CD4-positive, alpha-beta T cell treated with Interleukin-21 for 1 hour (primary cell): ENCODE measurements at regions not wholly inside any gene's neighbourhood (a gene's known extent, or its start where the extent isn't known, plus 50 kb on each side); places are given as distances from the start of the nearest gene placed in this dataset.
A peak's percentile ranks its signal among the peaks of the same experiment; 100 is the strongest.

ENCODE experiments used
- DNase-seq: peaks from one replicate; pipeline ENCODE4 v3.0.0-alpha.2; 2020

DNA sequence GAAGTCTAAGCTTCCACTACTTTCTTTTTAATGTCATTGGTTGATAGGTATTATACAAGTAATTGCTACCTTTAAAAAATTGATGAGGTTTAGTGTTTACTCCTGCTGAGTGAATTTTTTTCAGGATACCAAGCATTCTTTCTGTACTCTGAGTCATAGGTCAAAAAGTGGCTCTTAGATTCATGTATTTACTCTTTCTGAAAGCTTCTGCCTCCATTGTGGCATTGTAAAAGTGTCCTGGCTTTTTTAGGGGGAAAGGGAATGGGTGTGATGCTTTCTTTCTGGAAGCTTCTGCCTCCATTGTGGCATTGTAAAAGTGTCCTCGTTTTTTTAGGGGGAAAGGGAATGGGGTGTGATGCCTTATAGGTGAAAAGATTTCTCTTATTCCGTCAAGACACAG, 286.5 kb downstream of the LPIN1 start:
- DNase-seq: no peak

- DNase-seq: no peak
Measured at GRCh38 chr2:12033494-12033893, 287.1 kb downstream of the LPIN1 start.

- no peak for DNase-seq
Measured at GRCh38 chr2:12034382-12034781, 287.9 kb downstream of the LPIN1 start.

DNA sequence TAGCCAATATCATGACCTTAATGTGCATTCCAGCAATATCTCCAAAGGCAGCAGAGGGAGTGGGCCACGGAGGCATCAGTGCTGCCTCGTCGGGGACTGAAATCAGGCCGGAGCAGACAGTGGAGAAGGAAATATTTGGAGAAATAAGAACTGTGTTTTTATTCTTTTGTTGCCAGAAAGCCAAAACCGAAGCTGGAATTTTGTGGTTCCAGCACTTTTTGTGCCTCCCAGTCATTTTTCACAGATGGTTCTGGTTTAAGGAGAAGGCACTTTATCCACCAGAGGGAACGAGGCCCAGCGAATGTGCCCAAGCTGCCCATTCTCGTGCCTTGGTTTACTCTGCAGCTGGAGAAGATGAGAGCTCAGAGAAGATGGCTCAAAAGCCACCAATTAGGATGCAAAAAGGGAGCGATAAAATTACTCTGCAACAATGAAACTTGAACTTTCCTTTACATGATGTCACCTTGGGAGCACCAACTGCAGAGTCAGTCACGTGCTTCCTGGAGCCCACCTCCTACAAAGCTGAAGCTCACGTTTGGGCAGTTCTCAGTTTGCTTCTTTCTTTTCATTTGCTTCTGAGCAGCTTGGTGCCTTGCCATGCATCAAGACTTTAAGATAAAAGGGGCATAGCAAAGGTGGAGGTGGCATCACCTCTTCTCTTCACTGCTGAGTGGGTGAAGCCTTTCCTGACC, 288.7 kb downstream of the LPIN1 start:
- no peak for DNase-seq

- DNase-seq: no peak
Measured at GRCh38 chr2:12035956-12036639, 289.7 kb downstream of the LPIN1 start.

DNA sequence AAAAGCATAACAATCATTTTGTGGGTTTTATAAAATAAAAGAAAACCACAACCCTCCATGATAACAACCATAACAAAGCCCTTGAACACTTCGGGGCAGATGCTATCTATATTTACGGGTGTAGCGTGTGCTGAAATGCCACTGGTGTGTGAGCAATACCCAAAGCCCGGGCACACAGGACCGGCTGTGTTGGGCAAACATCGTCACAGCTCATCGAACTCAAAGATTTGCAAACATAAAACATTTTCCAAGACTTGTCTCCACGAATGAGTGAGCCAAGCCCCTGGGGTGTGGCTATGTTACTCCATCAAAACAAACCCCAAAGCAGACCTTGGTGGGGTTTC, 290.2 kb downstream of the LPIN1 start:
- DNase-seq: peak; percentile 13

DNA sequence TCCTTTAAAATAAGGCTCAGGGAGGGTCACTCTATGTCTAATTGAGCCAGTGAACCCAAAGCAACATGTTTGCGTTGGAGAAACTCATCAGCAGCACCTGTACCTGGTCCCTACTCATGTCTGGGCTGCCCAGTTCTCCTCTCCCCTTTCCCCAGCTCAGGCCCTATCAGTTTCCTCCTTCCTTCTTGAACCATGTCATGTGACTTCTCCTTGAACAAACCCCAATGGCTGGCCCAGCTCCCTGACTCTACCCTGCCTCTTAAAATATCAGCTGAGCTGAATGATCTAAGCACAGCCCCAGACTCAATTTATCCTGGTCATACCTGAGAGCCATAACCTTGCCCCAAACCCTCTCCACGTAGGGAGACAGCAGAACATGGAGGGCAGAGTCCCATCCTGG, 290.9 kb downstream of the LPIN1 start:
- no peak for DNase-seq

GRCh38 chr2:12041236-12041635, 294.8 kb downstream of the LPIN1 start:
- no peak for DNase-seq

DNA sequence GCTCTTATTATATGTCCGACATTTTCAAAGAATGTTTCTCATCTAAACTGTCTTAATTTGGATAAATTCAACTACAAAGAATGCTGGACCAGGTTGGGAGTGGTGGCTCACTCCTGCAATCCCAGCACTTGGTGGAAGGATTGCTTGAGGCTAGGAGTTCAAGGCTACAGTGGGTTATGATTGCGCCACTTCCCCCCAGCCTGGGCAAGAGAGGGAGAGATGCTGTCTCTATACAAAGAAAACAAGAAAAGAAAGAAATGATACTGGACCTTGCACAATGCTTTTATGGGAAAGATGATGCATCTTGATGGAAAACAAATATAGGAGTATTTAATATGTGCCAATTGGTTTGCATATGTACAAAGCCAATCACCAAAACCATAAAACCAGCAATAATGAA, 296.7 kb downstream of the LPIN1 start:
- no peak for DNase-seq

GRCh38 chr2:12044857-12045256, 298.4 kb downstream of the LPIN1 start:
- peak; percentile 37 for DNase-seq

DNA sequence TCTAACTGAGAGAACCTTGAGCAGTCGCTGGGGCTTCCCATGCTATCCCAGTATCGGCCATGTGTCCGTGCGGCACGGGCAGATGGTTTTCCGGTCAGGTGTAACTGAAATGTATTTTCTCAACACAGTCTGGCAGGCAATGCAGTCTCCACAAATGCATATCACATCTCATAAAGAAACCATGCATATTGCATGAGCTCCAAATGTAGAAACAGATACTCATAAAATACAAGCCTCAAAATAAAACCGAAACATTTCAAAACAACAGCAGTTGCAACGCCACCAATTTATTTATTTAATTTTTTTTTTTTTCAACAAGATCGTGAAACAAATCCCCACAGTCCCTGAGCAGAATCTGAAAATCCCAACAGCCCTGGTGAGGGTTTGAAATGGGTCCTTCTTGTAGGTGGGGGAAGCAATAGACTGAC, 299.4 kb downstream of the LPIN1 start:
- DNase-seq: no peak

- no peak for DNase-seq
Measured at GRCh38 chr2:12046641-12047040, 300.2 kb downstream of the LPIN1 start.

DNA sequence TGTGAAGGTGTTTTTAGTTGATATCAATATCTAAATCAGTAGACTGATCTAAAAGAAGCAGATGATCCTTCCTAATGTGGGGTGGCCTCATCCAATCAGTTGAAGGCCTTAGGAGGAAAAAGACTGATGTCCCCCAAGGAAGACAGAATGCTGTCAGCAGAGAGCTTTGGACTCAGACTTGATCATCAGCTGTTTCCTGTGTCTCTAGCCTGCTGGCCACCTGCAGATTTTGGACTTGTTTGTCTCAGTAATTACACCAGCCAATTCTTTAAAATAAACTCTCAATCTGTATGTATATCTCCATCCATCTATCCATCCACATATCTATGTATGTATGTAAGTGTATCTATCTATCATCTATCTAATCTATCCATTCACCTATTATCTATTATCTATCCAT, 301.3 kb downstream of the LPIN1 start:
- DNase-seq: no peak

DNA sequence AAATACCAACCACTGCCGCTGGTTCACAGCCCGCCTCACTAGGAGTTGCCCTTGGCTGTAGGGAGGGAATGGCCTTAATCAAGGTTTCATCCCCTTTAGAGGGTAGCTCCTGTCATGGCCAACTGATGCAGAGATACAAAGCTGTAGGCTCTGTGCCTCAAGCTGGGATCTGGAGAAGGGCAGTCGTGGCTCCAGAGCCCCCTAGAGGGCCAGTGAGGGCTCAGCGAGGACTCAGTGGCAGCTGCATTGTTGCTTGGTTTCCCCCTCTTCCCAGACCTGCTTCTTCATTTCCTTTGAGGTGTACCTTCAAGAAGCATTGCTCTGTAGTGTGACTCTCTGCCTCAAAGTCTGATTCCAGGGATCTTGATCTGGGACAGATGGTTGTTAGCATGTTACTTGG, 302.1 kb downstream of the LPIN1 start:
- no peak for DNase-seq

DNA sequence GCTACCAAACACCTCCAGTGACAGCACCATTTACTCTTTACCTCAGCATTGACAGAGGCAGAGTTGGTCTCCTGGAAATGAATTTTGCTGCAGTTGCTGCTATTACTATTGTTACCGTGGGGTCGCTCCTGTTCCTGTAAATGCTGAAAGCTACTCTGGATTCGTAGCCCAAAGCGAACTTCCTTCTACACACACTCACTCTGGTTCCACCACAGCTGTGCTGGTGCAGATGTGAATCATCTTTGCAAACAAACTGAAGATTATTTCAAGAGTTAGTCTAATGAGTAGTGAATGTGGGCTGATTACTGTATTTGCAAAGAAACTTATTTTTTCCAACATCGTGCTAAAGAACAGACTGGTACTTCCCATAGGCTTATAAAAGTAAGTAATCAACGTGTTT, 304.0 kb downstream of the LPIN1 start:
- DNase-seq: no peak

GRCh38 chr2:12051831-12052230, 305.4 kb downstream of the LPIN1 start:
- no peak for DNase-seq

DNA sequence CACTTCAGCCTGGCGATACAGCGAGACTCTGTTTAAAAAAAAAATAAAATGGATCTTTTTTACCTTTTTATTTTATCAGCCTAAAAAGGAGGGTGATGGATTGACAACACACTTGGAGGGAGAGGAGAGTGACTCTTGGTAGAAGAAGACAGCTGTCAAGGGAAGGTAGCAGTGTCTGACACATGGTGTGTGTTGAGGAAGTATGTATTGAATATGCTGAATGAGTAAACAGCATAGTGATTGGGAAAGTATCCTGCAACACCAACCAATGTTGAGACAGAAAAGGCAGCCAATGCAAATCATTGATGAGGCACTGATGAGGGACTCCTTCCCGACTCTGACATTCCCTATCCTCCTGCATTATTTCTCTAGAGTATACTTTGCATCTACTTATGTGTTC, 306.4 kb downstream of the LPIN1 start:
- DNase-seq: no peak

DNA sequence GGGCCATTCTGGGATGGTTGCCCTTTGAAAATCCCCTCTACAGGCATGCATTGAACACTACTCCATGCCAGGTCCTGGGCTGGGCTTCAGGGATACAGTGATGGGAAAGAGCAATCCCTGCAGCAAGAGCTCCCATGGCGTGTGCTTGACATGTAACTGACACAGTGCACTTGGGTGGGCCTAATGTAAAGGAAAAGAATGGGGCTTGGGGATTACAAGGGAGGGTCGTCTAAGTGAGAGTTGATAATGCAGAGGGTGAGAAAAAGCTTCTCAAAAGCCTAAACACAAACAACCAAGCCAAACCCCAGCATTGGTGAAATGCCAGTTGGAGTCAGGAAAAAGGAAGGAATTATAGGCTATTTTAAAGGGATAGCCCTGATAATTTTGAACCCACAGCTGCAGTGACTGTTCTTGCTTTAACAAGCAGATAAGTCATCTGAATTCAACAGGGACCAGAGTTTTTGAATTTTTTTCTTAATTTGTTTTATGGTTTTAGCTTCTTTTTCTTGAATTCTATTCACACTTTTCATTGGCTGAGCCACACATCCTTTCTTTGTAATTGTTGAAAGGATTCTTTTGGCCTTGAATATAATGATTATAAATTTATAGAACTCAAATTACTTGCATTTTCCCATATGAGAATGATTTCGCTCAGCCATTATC, 308.7 kb downstream of the LPIN1 start:
- no peak for DNase-seq

GRCh38 chr2:12057436-12058166, 311.2 kb downstream of the LPIN1 start:
- DNase-seq: peak; percentile 45

DNA sequence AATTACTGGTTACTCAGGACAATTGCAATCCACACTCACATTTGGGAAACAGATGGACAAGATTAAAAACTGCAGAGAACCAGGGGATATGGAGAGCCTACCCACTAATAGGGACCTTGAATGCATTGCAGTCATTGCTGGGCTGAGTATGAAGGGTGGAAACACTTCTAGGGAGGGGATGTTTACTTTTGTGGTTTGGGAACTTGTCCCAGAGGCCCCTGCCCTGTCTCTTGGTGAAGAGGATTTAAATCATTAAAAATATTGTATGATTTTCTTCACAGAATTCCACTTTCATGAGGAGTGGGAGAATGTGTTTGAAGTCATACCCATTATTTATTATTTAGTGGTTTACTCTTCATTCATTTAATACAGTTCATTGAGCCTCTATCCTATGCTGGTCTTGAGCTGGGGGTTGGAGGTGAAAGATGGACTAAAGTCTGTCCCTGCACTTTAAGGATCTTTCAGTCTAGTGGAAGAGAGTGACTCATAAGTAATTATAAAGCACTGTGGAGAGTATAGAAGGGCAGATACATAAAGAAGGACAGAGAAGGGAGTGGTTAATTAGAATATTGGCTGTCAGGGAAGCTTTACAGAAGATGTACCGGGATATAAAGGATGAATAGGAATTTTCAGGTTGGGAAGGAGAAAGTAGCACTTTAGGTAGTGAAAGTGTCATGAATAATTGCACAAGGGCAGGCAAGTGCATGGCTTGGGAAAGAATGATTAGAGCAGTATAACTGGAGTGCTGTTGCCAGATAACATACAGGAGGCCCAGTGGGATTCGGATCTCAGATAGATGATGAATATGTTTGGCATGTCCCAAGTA, 313.4 kb downstream of the LPIN1 start:
- DNase-seq: no peak

DNA sequence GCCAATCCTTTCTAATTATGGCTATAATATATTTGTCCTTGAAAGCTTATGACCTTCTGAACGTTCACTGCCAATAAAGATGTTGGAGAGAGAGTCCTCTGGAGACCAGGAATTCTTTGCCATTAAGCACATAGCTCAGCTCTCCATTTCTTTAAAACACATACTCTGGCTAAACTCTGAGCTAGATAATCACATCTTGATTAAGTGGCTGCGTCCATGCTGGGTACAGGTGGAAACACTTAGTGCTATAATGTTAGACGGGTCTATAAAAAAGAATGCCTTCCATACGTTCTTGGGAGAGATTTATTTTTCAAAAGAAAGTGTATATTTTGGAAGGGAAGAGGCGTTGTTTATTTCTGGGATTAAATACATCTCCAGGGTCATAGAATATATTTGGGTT, 314.5 kb downstream of the LPIN1 start:
- DNase-seq: no peak

DNA sequence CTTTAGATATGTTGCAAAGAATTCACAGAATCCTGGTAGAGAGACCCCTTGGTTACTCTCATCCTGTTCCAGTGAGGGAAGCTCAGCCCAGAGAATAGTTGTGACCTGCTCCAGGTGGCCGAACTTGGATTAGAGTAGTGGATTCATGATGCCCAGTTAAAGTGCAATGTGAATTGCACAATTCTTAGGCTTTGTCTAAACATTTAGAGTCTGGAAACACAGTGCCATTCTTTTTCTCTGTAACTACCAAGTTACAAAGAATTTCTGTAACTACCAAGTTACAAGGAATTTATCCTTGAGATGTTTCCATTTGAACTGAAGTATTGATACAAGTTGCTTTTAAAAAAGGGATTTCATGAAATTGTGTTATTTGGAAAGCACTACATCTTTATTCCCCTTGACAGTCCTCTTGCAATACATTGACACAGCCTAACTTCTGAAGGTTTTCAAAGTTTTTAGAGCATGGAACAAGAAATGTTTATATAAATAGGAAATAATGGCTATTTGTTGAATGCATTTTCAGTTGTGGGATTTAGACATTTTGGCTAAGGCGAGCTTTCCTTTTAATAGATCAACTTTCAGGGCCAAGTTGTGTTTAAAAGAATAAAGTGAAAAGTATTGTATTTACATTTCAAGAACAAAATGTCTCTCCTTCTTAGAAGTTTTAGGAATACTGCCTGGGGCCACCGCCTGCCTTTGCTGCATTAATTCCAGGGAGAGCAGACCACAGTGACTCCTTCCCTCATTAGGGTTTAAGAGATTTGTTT, 315.0 kb downstream of the LPIN1 start:
- DNase-seq: no peak
